A549 (cell line): ENCODE measurements at regions not wholly inside any gene's neighbourhood (a gene's known extent, or its start where the extent isn't known, plus 50 kb on each side); places are given as distances from the start of the nearest gene placed in this dataset.

Experiments
- ATAC-seq, 2 experiments: fragments of 200-7000 bp in 1 of 2; fragments of >200 bp in 1 of 2; cut with Nextera tagmentation in 1 of 2; cut with Tn5 transposase in 1 of 2; 3 replicates each; pipeline versions ENCODE4 v1.8.0 to v1.9.1; 2018 to 2020; ENCODE audit warnings: mild to moderate bottlenecking in 1 of 2, moderate library complexity in 1 of 2
- CTCF ChIA-PET: fragments of 300-600 bp; sonication (Branson Sonifier 250); formaldehyde crosslinking; extraction: SDS; loops from one replicate; lab custom pipeline; 2021; ENCODE audit warnings: antibody characterized with exemption, inconsistent platforms; lab: Yijun Ruan, JAX
- POLR2A ChIA-PET: fragments of 350-600 bp; formaldehyde crosslinking; extraction: SDS; loops from one replicate; lab custom pipeline; 2021; ENCODE audit warnings: antibody characterized with exemption, inconsistent platforms; lab: Yijun Ruan, JAX
- DNase-seq, 2 experiments: peaks; one replicate each; pipeline versions ENCODE4 v3.0.0 to v3.0.0-alpha.2; 2011 to 2016; ENCODE audit warnings: low read depth in 1 of 2, low spot score in 1 of 2
- FAIRE-seq: peaks from 2 replicates; lab custom pipeline; 2011; peaks lifted over from hg19 to GRCh38; lab: Jason Lieb, UNC
- H3K27ac ChIP-seq, 2 experiments: fragments of >200 bp; sonication (Bioruptor Twin); formaldehyde crosslinking; 3 replicates each; pipeline ENCODE4 v1.5.1; 2016 to 2017
- H3K4me1 ChIP-seq: fragments of >200 bp; sonication (Bioruptor Twin); formaldehyde crosslinking; 3 replicates; pipeline ENCODE4 v1.6.1; 2016
- H3K4me2 ChIP-seq: fragments of >200 bp; sonication (Bioruptor Twin); formaldehyde crosslinking; 3 replicates; pipeline ENCODE4 v1.6.1; 2016
- H3K4me3 ChIP-seq: fragments of >200 bp; sonication (Bioruptor Twin); formaldehyde crosslinking; 3 replicates; pipeline ENCODE4 v1.5.1; 2016
- H3K9me3 ChIP-seq: fragments of >200 bp; sonication (Bioruptor Twin); formaldehyde crosslinking; 3 replicates; pipeline ENCODE4 v1.6.1; 2016
- CBX2 ChIP-seq: fragments of 200-600 bp; sonication (generic); IDR thresholded peaks from 2 replicates; pipeline ENCODE4 v1.6.1; 2016; ENCODE audit warnings: low read depth, mild to moderate bottlenecking, borderline replicate concordance
- CBX8 ChIP-seq: fragments of 200-600 bp; sonication (generic); IDR thresholded peaks from 2 replicates; pipeline ENCODE4 v1.6.1; 2016
- CEBPB ChIP-seq, 2 experiments: fragments of >200 bp in 1 of 2; sonication (Bioruptor Twin) in 1 of 2; formaldehyde crosslinking in 1 of 2; IDR thresholded peaks; 2 replicates each; pipeline ENCODE4 v1.6.1; 2012 to 2016
- CHD2 ChIP-seq: fragments of 150-350 bp; IDR thresholded peaks from 2 replicates; pipeline ENCODE4 v1.6.1; 2014; ENCODE audit warnings: low read length; ENCODE audit not compliant: partially characterized antibody
- HOXA7 ChIP-seq: fragments of 250-450 bp; sonication (Bioruptor Pico); IDR thresholded peaks from 2 replicates; pipeline ENCODE4 v1.5.0; 2020; ENCODE audit warnings: mild to moderate bottlenecking, moderate library complexity
- HOXB13 ChIP-seq: fragments of 250-450 bp; sonication (Bioruptor Pico); IDR thresholded peaks from 2 replicates; pipeline ENCODE4 v1.5.0; 2020; ENCODE audit warnings: low read depth, mild to moderate bottlenecking, moderate library complexity
- HOXB5 ChIP-seq: fragments of 250-450 bp; sonication (Bioruptor Pico); IDR thresholded peaks from 2 replicates; pipeline ENCODE4 v1.5.0; 2020; ENCODE audit warnings: mild to moderate bottlenecking, moderate library complexity
- JUNB ChIP-seq: fragments of >200 bp; sonication (Bioruptor Twin); formaldehyde crosslinking; IDR thresholded peaks from 2 replicates; pipeline ENCODE4 v1.6.1; 2016
- KDM1A ChIP-seq: fragments of 200-600 bp; sonication (generic); IDR thresholded peaks from 2 replicates; pipeline ENCODE4 v1.6.1; 2016; ENCODE audit warnings: low read depth, mild to moderate bottlenecking
- KDM5A ChIP-seq: fragments of 200-600 bp; sonication (generic); IDR thresholded peaks from 2 replicates; pipeline ENCODE4 v1.6.1; 2016; ENCODE audit warnings: antibody characterized with exemption, mild to moderate bottlenecking
- MAFK ChIP-seq: fragments of 450-650 bp; IDR thresholded peaks from 2 replicates; pipeline ENCODE4 v1.6.1; 2014; ENCODE audit not compliant: partially characterized antibody
- MAZ ChIP-seq: fragments of 150-350 bp; IDR thresholded peaks from 2 replicates; pipeline ENCODE4 v1.6.1; 2014; ENCODE audit warnings: antibody characterized with exemption, low read depth, low read length, borderline replicate concordance
- MYC ChIP-seq: IDR thresholded peaks from 2 replicates; pipeline ENCODE4 v1.6.1; 2012; ENCODE audit warnings: mild to moderate bottlenecking, inconsistent platforms, low read length, improper control_type of control experiment, borderline replicate concordance
- POLR2A ChIP-seq: IDR thresholded peaks from 2 replicates; pipeline ENCODE4 v1.6.1; 2012; ENCODE audit warnings: mild to moderate bottlenecking, low read length
- POLR2AphosphoS2 ChIP-seq: conservative IDR thresholded peaks from 2 replicates; pipeline ENCODE4 v1.6.1; 2012; ENCODE audit warnings: low read length, improper control_type of control experiment, inconsistent platforms
- RAD21 ChIP-seq, 2 experiments: fragments of >200 bp in 1 of 2; sonication (Bioruptor Twin) in 1 of 2; formaldehyde crosslinking in 1 of 2; IDR thresholded peaks in 1 of 2; conservative IDR thresholded peaks in 1 of 2; 2 replicates in 1 of 2; 3 replicates in 1 of 2; pipeline ENCODE4 v1.6.1; 2012 to 2018; ENCODE audit warnings: inconsistent platforms in 1 of 2
- RARB ChIP-seq: fragments of 250-450 bp; sonication (Bioruptor Pico); IDR thresholded peaks from 2 replicates; pipeline ENCODE4 v1.8.0; 2021; ENCODE audit warnings: mild to moderate bottlenecking, moderate library complexity
- RFX5 ChIP-seq: fragments of 450-650 bp; IDR thresholded peaks from 2 replicates; pipeline ENCODE4 v1.7.1; 2014; ENCODE audit warnings: antibody characterized with exemption, mild to moderate bottlenecking, moderate library complexity
- SMC3 ChIP-seq: fragments of >200 bp; sonication (Bioruptor Twin); formaldehyde crosslinking; IDR thresholded peaks from 3 replicates; pipeline ENCODE4 v1.6.1; 2018; ENCODE audit warnings: inconsistent platforms
- ZC3H11A ChIP-seq: fragments of 450-650 bp; IDR thresholded peaks from 2 replicates; pipeline ENCODE4 v1.6.1; 2014; ENCODE audit warnings: antibody characterized with exemption, mild to moderate bottlenecking
- ZSCAN20 ChIP-seq: fragments of 250-450 bp; sonication (Bioruptor Pico); IDR thresholded peaks from 2 replicates; pipeline ENCODE4 v1.8.0; 2022; ENCODE audit warnings: mild to moderate bottlenecking, moderate library complexity
- WGBS: methylation state at CpG from one replicate; pipeline ENCODE4 v1.1.6; 2017; ENCODE audit errors: missing lambda C conversion rate; 5-methylcytosine and 5-hydroxymethylcytosine counted together
- TF ChIP-seq, protein P1 (sequence below): fragments of 200-600 bp; sonication (generic); IDR thresholded peaks from 2 replicates; pipeline ENCODE4 v1.6.1; 2016; ENCODE audit warnings: antibody characterized with exemption, mild to moderate bottlenecking, moderate library complexity
- TF ChIP-seq, protein P2 (sequence below): IDR thresholded peaks from 2 replicates; pipeline ENCODE4 v1.6.1; 2012
- TF ChIP-seq, protein P3 (sequence below): fragments of 150-350 bp; IDR thresholded peaks from 2 replicates; pipeline ENCODE4 v1.6.1; 2014; ENCODE audit warnings: low read depth, mild to moderate bottlenecking, low read length
- TF ChIP-seq, protein P4 (sequence below): fragments of 250-450 bp; sonication (Bioruptor Pico); IDR thresholded peaks from 2 replicates; pipeline ENCODE4 v1.5.0; 2021; ENCODE audit warnings: mild to moderate bottlenecking, moderate library complexity, borderline replicate concordance

DNA sequence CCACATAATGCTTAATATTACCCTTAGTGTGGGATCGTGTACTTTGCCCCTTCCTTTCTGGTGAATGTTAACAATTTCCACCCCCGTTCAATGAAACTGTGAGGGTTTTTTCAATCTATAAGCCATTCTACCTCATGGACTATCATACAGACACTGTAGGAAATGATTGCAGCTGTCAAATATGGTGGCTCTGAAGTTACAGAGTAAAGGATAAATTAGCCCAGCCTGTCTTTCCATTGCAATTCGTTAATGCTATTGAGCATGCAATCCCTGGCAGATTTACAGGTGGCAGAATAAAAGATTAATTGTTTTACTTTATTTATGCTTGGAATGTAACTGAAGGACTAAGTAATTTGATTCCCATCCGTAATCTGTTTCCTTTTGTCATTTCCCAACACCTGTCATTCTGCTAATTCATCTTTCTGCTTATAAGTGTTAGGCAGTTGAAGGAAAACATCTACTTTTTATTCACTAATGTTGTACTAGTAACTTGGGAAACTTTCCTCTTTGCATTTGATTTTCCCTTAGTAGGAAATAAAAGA lies 1211.6 kb upstream of the LRRN3 start:
- Histone ChIP-seq H3K4me2 (no peak overlapping the region), H3K4me1 (no peaks in the 10 kb centered on the region), H3K27ac (no peak overlapping the region), H3K9me3 (no peaks in the 10 kb centered on the region), H3K4me3 (no peak overlapping the region)
- no peak for FAIRE-seq
- no peak for DNase-seq
- ATAC-seq: no peak
- TF ChIP-seq MYC: no peak
- TF ChIP-seq CBX8: no peak
- TF ChIP-seq RARB (CRISPR knock-in tag): no peak
- TF ChIP-seq, protein P1, sequence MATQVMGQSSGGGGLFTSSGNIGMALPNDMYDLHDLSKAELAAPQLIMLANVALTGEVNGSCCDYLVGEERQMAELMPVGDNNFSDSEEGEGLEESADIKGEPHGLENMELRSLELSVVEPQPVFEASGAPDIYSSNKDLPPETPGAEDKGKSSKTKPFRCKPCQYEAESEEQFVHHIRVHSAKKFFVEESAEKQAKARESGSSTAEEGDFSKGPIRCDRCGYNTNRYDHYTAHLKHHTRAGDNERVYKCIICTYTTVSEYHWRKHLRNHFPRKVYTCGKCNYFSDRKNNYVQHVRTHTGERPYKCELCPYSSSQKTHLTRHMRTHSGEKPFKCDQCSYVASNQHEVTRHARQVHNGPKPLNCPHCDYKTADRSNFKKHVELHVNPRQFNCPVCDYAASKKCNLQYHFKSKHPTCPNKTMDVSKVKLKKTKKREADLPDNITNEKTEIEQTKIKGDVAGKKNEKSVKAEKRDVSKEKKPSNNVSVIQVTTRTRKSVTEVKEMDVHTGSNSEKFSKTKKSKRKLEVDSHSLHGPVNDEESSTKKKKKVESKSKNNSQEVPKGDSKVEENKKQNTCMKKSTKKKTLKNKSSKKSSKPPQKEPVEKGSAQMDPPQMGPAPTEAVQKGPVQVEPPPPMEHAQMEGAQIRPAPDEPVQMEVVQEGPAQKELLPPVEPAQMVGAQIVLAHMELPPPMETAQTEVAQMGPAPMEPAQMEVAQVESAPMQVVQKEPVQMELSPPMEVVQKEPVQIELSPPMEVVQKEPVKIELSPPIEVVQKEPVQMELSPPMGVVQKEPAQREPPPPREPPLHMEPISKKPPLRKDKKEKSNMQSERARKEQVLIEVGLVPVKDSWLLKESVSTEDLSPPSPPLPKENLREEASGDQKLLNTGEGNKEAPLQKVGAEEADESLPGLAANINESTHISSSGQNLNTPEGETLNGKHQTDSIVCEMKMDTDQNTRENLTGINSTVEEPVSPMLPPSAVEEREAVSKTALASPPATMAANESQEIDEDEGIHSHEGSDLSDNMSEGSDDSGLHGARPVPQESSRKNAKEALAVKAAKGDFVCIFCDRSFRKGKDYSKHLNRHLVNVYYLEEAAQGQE: no peak
- TF ChIP-seq SMC3: no peak
- no peak for TF ChIP-seq MAFK
- no peak for TF ChIP-seq ZSCAN20 (CRISPR knock-in tag)
- TF ChIP-seq POLR2AphosphoS2: no peak
- TF ChIP-seq CEBPB (IDR thresholded peaks at IDR 0.05): no peak
- TF ChIP-seq, protein P2, sequence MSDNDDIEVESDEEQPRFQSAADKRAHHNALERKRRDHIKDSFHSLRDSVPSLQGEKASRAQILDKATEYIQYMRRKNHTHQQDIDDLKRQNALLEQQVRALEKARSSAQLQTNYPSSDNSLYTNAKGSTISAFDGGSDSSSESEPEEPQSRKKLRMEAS: no peak
- no peak for TF ChIP-seq MAZ
- TF ChIP-seq, protein P3, sequence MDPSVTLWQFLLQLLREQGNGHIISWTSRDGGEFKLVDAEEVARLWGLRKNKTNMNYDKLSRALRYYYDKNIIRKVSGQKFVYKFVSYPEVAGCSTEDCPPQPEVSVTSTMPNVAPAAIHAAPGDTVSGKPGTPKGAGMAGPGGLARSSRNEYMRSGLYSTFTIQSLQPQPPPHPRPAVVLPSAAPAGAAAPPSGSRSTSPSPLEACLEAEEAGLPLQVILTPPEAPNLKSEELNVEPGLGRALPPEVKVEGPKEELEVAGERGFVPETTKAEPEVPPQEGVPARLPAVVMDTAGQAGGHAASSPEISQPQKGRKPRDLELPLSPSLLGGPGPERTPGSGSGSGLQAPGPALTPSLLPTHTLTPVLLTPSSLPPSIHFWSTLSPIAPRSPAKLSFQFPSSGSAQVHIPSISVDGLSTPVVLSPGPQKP: no peak
- TF ChIP-seq CHD2: no peak
- TF ChIP-seq RAD21 (conservative IDR thresholded peaks at IDR 0.05 in 1 of 2, IDR thresholded peaks at IDR 0.05 in 1 of 2): no peak
- TF ChIP-seq POLR2A: no peak
- no peak for TF ChIP-seq KDM1A
- TF ChIP-seq HOXB13 (CRISPR knock-in tag): no peak
- ChIA-PET CTCF (no interaction called here), POLR2A (no interaction called here)
- 21% methylated on average over 4 of the region's 4 CpGs for WGBS

DNA sequence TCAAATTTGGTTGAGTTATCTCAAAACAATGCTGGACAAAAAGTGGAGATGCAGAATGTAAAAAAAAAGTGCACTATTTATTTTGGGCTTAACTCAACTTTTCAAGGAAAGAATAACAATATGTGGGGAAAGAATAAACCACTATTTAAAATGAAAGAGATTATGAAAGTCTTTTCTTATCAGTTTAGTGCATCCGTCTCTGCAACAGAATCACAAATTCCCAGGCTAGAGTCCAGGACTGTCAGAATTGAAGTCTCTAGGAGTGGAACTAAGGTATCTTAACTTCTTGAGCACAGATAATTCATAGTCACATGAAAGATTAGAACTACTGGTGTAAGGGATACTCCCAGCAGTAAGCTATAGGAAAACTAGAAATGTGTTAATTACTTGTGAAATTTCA lies 1200.3 kb upstream of the LRRN3 start:
- no peak overlapping the region for H3K27ac ChIP-seq
- H3K9me3 ChIP-seq: no peaks in the 10 kb centered on the region
- ATAC-seq (no peak), DNase-seq (no peak), FAIRE-seq (no peak)
- ChIA-PET POLR2A (no interaction called here), CTCF (no interaction called here)
- H3K4me2 ChIP-seq: no peak overlapping the region
- 0 out of 3 replicates have a peak, but pooled peaks cover 3% of the 10 kb centered on the region for H3K4me1 ChIP-seq
- WGBS: 60% methylated on average over 1 of the region's 1 CpG
- TF ChIP-seq, protein P2: no peak
- TF ChIP-seq CBX2: no peak
- no peak for TF ChIP-seq KDM5A
- no peak for TF ChIP-seq ZC3H11A
- no peak for TF ChIP-seq SMC3
- no peak for TF ChIP-seq MAFK
- TF ChIP-seq, protein P4, sequence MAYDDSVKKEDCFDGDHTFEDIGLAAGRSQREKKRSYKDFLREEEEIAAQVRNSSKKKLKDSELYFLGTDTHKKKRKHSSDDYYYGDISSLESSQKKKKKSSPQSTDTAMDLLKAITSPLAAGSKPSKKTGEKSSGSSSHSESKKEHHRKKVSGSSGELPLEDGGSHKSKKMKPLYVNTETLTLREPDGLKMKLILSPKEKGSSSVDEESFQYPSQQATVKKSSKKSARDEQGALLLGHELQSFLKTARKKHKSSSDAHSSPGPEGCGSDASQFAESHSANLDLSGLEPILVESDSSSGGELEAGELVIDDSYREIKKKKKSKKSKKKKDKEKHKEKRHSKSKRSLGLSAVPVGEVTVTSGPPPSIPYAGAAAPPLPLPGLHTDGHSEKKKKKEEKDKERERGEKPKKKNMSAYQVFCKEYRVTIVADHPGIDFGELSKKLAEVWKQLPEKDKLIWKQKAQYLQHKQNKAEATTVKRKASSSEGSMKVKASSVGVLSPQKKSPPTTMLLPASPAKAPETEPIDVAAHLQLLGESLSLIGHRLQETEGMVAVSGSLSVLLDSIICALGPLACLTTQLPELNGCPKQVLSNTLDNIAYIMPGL (CRISPR knock-in tag): no peak
- TF ChIP-seq HOXA7 (CRISPR knock-in tag): no peak
- no peak for TF ChIP-seq HOXB5 (CRISPR knock-in tag)
- TF ChIP-seq RFX5: no peak
- TF ChIP-seq JUNB: no peak
- TF ChIP-seq HOXB13 (CRISPR knock-in tag): no peak
- H3K4me3 ChIP-seq: no peak overlapping the region
